ENCODE measurements at regions not wholly inside any gene's neighbourhood (a gene's known extent, or its start where the extent isn't known, plus 50 kb on each side); places are given as distances from the start of the nearest gene placed in this dataset.

GRCh38 chr12:71019282-71019831 is 98.8 kb upstream of the PTPRR start:
- TF ChIP-seq CTCF (IDR thresholded peaks at IDR 0.05; ENCODE audit: poor library complexity, severe bottlenecking) = no peak
- no peak for TF ChIP-seq POLR2AphosphoS5 (IDR thresholded peaks at IDR 0.05)
- no peak for TF ChIP-seq EZH2 (IDR thresholded peaks at IDR 0.05; ENCODE audit: borderline replicate concordance, insufficient read depth, low read length, poor library complexity, severe bottlenecking)
- no peak for TF ChIP-seq RAD21 (conservative IDR thresholded peaks at IDR 0.05)
- no peak for TF ChIP-seq MXI1 (conservative IDR thresholded peaks at IDR 0.05; ENCODE audit: poor library complexity, severe bottlenecking)
- no peak for TF ChIP-seq REST (IDR thresholded peaks at IDR 0.05; ENCODE audit: borderline replicate concordance)
- TF ChIP-seq TAF1 (IDR thresholded peaks at IDR 0.05; ENCODE audit: low read depth) = no peak
- no peak for TF ChIP-seq SMC3 (conservative IDR thresholded peaks at IDR 0.05; ENCODE audit: poor library complexity)
